HG03025 (cell line): ENCODE measurements at regions not wholly inside any gene's neighbourhood (a gene's known extent, or its start where the extent isn't known, plus 50 kb on each side); places are given as distances from the start of the nearest gene placed in this dataset.

Source experiments
- ATAC-seq: cut with Tn5 transposase; IDR thresholded peaks from one replicate; pipeline ENCODE4 v1.9.1; 2021; ENCODE audit warnings: mild to moderate bottlenecking, moderate library complexity; ENCODE audit not compliant: unreplicated experiment, low FRiP score

DNA sequence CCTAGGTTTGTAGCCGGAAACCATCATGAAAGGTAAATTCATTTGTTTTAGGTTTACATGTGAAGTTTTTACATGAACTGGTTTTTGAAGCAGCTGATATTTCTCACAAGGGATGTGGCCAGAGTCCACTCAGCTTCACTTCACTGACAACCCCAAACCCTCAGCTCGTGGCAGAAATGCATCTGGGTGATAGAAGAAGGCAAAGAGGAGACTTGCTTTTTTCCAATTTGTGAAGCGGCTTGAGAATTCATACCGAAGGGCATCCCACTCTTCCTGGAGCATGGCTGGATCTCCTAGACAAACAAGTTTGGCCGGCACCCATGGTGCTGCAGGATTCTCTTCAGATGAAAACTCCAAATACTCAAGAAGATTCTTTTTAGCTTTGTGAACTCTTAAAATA lies 392.8 kb upstream of the CNR1 start:
- ATAC-seq: no peak

DNA sequence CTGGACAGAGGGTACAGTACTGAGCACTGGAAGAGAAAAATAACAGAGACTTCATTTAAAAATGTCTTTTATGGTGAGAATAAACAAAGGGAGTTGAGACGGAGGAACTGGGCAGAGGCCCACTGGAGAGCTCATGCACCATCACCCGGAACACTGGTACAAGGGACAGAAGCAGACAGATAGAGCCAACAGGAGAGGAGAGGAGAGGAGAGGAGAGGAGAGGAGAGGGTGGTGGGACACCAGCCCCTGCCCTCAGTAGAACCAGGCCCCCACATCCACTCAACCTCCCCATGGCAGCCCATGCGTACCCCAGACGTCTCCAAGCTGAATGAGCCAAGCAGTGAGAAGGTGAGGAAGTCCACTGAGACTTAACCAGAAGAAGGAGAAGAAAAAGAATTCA lies 390.5 kb upstream of the CNR1 start:
- ATAC-seq: no peak

DNA sequence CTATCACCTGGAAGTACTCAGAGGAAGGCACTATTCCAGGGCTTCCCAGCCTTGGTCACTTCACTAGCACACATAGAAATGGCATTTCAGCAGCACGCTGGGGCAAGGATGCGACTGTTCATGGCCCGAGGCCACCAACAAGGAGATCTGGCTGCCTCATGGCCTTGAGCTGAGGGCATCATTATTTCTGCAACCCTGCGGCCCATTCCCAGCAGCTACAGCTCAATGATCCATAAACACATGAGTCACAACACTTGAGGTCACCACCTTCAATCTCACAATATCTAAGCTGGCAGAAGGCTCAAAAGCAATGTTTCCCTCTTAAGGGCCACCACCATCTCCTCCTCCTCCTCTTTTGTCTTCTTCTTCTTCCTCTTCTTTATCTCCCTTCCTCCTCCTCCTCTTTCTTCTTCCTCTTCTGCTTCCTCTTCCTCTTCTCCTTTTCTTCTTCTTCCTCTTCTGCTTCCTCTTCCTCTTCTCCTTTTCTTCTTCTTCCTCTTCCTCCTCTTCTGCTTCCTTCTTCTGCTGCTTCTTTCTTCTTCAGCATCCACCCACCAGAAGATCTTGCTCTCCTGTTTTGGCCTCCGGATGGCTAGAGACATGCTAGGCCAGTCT lies 382.9 kb upstream of the CNR1 start:
- ATAC-seq: no peak

DNA sequence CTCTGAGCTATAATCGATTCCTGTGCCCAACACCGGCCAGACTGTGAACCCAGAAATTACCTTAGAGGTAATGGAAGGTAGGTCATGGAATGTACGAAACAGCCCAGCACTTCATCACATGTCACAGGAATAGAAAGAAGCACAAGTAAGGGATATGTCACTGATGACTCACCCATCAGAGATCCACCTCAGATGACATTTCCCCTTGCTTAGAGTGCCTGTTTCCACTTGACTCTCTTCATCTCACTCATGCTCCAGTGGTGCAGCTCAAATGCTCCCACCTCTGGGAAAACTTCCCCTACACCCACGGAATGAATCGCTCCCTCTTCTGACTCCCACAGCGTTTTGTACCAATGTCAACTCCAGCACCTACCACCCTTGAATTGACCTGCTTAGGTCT lies 381.6 kb upstream of the CNR1 start:
- ATAC-seq: no peak

DNA sequence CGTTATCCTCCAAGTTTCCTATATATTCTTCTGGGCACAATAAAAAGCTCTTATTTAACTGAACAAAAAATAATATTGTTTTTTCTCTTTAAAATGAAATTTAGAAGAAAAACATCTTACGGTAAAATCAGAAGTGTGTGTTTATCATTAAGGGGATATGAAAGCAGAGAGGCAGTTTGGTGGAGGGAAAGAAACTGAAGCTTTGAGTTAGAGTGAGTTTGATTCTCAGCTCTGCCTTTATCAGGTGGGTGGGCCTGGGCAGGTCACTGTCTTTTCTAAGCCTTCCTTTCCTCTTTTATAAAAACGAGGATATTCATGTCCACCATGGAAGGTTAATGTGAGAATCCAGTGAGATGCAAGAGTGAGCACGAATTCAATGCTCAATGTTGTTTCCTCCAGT lies 379.8 kb upstream of the CNR1 start:
- no peak for ATAC-seq

DNA sequence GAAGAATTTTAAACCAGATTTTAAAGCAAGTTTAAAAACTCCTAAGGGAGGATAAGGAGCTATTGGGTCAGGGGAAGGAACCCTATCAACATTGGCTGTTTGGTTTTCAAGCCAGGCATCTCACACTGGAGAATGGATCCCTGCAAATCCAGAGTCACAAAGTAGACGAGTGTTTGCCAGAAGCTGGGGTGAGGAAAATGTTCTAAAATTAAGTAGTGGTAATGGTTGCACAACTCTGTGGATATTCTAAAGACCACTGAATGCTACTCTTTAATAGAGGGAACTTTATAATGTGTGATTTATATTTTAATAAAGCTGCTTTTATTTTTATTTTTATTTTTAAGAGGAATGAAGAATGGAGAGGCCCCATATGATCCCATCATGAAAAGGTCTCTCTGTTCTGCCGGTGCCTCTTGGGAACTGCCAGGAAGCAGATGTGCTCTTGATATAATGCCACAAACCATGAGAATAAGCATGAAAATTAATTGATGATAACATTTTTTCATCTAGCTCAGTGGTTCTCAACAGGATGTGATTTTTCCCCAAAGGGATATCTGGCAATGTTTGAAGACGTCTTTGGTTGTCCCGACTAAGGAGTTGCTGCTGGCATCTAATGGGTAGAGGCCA lies 379.0 kb upstream of the CNR1 start:
- no peak for ATAC-seq

DNA sequence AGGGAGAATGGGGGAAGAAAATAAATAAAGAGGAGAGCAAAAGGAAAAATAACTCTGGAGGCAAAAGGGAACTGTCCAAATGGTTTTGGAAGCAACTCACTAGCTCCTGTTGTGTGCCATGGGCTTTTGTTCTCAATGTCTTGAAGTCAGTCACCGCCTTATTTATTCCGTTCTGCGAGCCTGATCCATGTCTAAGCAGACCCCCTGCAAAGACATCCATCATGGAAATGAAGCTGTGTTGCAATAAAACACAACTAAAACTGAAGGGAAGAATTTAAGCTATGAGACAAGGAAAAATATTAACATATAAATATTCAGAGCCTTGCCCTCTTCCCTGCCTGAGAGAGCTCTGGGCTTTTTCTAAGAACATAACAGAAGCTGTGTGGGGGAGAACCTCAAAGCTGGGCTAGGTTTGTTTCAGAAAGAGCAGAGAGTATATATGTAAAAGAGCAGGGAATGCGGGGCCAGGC lies 373.2 kb upstream of the CNR1 start:
- no peak for ATAC-seq

DNA sequence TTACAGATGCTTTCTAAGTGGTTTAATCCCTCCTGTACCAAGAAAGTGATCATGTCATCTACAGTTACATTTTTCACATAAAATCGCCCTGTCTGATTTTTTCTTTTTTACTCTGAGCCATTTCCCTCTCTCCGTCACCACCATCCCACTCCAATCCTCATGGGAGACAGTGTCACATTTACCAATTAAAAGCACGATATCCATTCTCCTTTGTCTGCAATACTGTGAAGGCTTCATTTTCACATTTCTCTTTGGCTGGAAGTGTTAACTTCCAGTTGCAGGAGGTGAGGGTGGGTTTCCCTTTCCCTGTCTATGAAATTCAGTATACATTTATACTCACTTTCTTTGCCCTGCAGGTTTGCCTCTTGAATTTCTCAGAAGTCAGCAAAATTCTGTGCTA lies 372.7 kb upstream of the CNR1 start:
- ATAC-seq: no peak

DNA sequence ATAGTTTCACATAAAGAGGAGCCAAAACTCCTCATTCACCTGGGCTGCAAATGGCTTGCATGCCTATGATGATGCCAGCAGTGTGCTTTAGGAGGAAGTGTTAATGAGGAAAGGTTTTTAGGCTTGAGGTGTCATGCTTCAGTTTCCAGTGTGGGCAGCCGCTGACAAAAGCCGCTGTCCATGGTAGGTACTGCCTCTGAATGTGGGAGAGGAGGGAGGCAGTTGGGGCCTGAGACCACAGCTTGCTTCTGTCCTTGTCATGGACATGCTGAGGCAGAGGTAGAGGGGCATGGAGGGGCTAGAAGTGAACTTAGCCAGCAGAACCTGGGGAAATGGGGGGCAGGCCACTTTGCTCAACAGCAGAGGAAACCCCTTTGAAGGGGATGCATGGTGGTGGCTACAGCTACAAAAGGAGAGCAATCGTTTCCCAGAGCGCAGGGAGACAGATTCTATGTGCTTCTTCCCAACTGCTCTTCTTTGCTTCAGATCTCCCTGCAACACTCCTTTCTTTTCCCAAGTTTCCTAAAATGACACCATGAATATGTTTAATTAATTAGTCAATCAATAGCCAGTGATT lies 372.1 kb upstream of the CNR1 start:
- ATAC-seq: no peak

DNA sequence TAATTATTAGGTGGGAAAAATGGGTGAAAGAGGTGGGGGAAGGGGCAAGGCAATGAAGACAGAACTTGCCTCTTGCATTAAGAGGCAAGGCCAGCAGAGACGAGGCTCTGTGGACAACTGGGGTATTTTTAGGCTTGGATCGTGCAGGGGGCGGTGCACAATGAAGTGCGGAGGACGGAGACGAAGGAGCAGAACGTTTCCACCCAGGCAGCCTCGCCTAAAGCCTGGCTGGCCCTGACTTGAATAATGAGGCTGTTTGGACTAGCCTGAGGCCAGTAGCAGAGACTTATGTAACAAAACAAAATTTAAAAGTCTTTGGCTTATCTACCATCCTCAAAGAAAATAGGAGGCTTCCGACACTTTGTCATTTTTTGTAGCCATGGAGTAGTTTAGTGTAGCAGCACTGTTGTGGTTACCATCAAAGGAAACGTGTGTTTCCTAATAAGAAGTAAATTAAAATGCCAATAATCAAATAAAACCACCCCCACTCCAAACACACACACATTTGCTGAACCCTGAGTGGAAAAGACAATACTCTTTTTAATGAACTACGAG lies 370.0 kb upstream of the CNR1 start:
- ATAC-seq: no peak

DNA sequence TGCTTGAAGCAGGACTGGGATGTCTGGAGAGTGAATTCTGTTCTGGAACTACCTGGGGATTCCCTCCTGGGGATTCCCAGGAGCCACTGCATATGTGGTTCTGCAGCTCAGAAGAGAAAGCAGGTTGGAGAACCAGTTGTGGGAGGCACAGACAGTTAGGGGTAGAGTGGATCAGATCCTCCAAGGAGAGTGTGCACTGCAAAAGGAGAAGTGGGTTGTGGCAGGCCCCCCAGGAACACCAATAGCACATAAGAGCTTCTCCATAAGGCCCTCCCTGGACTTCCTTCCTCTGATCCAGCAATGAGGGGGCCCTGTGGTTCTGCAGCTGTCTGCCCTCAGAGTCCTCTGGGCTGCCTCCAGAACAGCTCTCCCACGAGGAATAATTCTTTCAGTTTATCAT lies 369.2 kb upstream of the CNR1 start:
- no peak for ATAC-seq

DNA sequence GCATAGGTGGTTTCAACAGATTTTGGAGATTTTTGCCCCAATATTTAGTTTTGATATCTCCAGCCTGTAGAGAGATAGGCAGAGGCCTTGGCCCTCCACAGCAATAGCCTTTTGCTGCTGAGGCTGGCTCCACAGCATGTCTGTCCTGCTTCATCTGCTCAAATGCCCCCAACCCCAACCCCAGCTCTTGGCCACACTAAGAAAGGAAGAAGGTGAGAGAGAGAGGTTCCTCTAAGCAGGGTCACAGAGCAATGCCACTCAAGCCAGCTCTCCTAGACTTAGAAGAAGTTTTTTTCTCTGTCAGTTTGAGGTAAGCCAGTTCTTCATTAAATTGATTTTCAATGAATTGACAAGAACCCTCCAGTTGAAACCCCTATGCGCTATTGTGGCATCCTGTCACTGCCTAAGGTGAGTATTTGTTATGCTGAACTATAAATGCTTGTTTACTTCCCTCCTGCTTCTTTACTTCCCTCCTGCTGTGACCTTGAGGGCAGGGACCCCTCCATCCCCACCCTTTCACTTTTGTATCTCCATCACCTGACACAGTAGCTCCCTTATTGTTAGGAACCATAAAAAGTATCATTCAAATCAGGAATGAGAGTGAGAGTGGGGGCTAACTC lies 366.2 kb upstream of the CNR1 start:
- ATAC-seq: no peak

DNA sequence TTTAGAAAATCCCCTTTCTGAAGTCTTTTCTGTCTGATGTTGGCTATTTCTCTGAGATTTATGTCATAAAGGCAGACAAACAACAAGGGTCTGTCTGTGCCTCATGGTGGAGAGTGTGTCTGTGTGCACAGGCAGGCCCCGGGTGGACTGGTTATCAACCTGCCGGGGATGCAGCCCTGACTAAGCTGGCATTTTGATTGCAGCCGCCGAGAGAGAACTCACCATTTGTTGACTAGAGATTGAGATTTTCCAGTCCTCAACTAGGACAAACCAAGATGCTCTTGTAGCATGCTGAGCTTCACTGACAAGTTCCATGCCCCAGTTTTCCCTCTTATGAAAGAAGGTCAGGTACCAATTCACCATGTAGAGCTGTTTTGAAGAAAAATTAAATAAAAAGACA lies 363.6 kb upstream of the CNR1 start:
- no peak for ATAC-seq

DNA sequence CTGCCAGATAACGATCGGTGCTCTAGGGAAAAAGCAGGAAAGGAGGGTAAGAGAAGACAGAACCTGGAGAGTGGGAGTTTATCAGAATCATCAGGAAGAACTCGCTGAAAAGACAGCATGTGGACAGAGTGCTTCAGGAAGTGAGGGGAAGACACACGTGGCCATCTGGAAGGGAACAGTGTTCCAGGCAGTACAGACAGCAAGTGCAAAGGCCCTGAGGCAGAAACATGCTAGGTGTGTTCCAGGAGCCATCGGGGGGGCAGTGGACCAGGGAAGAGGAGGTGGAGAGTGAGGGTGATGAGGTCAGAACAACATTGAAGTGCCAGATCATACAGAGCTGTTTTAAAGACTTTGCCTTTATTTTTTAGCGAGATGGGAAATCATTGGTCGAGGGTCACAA lies 354.3 kb upstream of the CNR1 start:
- ATAC-seq: no peak

DNA sequence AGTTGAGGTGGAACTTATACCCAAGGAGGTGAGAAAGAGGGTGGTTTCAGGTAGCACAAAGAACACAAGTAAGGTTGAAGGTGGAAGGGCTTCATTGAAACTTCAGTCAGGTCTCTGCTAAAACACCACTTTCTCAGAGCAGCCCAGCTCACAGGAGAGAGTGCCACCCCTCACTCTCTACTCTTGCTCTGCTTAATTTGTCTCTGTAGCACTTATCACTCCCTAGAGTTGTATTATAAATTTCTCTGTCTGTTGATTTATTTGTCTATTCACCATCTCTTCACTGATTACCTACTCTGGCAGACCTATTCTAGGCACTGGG lies 353.8 kb upstream of the CNR1 start:
- ATAC-seq: no peak

DNA sequence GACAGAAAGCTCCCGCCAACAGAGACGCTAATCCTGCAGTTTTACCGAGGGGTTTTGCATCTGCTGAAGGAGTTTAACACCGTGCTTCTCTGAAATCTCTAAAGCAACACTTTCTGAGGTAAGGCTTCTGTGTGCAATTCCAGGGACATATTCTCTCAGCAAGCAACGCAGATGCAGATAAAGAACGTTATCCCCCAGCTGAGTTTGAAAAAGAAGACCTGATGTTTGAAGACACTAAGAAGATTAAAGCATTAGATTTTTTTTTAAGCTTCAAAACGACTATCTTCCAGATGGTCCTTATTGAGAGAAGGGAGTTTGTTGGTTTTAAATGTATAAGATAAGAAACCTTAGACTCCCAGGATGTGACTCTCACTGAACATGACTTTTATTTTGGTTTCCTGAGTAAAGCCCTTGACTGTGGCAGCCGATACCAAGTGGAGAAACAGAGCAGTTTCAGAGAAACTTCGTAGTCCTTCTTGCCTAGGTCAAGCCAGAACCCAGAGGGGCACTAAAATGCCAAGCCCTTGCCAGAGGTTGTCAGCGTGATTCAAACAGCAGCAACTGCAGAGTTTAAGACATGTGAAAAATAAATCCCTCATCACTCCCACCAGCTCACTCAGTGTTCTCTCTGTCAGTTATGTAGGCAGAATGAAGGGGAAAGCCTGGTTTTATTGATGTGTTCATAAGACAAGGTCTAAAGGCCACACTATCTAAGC lies 353.3 kb upstream of the CNR1 start:
- ATAC-seq: no peak

DNA sequence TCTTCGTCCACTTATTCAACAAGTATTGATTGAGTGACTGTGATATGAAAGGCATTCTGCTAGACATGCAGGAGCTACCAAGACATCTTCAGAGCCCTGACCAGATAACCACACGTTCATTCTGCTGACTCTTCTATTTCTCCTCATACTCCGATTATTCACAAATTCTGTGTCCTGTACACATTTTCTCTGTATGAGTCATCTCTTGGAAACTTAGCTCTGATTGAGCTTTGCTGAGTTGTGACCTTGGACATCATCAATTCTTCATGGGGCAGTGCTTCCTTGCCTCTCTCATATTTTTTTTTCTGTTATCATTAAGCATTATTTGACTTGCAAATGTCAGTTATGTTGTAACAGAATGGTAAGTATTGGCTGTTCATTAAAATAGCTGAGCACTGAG lies 351.6 kb upstream of the CNR1 start:
- no peak for ATAC-seq

DNA sequence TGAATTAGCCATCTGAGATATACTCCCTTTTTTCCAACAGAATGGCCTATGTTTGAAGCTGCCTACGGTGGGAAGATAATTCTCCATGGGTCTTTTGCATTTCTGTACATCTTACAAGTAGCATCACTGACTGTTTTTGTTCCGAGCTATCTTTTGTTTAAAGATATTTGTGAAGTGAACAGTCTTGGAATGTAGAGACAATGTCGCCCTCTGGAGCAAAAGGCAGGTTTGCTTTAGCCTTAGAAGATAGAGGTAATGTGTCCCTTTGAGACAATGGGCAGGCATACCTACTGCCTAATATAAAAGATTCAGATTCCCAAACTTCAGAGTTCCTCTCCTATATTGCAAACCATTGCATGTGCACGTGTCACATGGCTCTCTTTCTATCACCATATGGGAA lies 347.8 kb upstream of the CNR1 start:
- ATAC-seq: no peak

DNA sequence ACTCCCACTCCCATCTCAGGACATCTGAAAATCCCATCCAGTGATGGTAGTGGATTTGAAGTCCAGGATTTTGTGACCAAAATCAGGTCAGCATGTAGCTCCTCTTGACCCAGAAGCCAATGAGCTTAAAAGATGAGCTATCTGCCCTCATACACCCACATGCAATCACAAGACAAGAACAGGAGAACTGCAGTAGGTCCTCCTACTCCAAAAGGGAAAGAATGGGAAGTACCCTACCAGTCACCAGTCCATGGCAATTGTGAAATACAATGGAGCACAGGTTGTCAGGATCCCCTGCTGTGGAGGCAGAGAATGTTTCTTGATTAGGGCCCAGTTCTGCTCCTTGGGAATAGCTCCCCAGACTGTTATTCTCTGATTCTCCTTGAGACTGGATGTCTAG lies 347.3 kb upstream of the CNR1 start:
- ATAC-seq: no peak

DNA sequence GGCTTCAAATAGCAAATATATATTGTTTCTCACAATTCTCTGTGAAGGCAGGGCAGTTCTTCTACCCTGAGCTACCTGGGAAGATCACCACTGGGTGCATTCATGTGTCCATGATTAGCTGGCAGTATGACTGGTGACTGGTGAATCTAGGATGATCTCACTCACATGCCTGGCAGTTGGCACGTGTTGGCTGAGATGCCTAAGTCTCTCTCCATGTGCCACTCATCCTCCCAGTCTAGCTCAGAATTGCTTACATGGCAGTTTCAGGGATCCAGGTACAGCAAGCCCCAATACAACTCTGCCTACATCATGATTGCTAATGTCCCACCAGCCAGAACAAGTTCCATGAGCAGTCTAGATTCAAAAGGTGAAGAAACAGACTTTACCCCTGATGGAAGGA lies 346.8 kb upstream of the CNR1 start:
- ATAC-seq: no peak

DNA sequence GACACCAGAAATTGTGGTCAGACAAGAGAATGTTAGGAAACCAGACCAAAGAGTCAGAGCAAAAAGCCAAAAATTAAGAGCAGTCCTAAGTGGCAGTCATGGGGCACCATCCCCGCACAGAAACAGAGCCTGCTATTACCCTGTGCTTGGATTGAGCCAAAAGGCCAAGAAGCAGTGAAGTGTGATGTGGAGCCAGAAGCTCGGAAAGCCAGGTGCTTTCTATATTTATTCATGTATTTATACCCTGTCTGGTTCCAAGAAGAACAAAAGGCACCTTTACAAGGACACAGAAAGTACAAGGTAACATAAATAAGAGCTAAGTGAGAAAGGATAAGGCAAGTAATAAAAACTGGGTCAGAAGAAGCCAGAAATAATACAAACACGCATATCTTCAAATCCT lies 336.2 kb upstream of the CNR1 start:
- ATAC-seq: no peak
